ENCODE measurements at regions not wholly inside any gene's neighbourhood (a gene's known extent, or its start where the extent isn't known, plus 50 kb on each side); places are given as distances from the start of the nearest gene placed in this dataset.

DNA sequence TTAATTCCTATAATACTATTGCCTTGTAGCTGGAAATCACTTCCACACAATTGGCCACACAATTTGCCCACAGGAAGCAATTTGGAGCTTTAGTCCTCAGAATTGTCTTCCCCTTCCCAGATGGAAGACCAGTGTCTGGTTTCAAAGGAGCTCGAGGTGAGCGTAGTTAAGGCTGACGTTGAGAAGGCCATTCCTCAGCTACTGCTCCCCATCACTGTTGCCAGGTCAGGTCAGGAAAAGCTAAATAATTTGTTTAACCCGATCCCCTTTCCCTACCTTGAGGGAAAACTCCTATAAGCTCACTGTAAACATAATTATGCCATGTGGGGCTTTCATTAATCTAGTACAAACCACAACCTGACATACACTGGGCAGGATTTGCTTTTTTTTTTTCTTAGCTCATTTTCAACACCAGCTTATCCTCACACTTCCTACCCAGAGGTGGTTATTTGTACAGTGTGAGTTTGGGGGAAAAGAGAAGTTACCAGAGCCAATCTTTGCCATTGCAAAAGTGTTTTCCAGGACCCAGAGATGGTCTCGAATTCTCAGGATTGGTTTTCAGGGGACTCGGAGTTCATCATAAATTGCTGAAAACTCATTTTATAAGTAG, 242.7 kb downstream of the CLIC5 start:
- H3K4me1 Mint-ChIP-seq (ENCODE audit: unreplicated experiment) = peaks cover 10% of the 10 kb centered on the region
- H3K27ac Mint-ChIP-seq = no peak overlapping the region
- TF ChIP-seq, protein P1, sequence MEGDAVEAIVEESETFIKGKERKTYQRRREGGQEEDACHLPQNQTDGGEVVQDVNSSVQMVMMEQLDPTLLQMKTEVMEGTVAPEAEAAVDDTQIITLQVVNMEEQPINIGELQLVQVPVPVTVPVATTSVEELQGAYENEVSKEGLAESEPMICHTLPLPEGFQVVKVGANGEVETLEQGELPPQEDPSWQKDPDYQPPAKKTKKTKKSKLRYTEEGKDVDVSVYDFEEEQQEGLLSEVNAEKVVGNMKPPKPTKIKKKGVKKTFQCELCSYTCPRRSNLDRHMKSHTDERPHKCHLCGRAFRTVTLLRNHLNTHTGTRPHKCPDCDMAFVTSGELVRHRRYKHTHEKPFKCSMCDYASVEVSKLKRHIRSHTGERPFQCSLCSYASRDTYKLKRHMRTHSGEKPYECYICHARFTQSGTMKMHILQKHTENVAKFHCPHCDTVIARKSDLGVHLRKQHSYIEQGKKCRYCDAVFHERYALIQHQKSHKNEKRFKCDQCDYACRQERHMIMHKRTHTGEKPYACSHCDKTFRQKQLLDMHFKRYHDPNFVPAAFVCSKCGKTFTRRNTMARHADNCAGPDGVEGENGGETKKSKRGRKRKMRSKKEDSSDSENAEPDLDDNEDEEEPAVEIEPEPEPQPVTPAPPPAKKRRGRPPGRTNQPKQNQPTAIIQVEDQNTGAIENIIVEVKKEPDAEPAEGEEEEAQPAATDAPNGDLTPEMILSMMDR (conservative IDR thresholded peaks at IDR 0.05) = no peak
- no peak for DNase-seq (ENCODE audit: extremely low spot score, unreplicated experiment)
- H3K9me3 Mint-ChIP-seq = peaks cover 7% of the 10 kb centered on the region
- H3K4me3 Mint-ChIP-seq = no peak overlapping the region
- H3K27me3 Mint-ChIP-seq = peaks cover 22% of the 10 kb centered on the region
- H3K36me3 Mint-ChIP-seq = no peaks in the 10 kb centered on the region

DNA sequence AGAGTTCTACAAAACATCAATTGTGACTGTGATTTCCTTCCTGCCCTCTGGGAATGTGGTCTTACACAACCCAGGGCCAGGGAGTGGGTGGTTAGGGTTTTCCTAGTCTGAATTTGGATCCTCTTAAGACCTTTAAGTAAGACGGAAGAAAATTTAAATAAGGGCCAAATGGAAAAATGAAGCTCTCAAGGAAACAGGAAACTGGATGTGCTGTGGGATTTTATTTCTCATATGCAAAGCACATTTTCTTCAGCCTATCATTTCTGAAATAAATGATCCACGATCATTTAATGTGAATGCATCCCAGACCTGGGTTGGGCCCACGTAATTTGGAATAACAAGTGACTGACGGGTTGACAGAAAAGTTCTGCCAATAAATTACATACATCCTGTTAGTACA, 243.6 kb downstream of the CLIC5 start:
- H3K36me3 Mint-ChIP-seq = no peaks in the 10 kb centered on the region
- peaks cover 10% of the 10 kb centered on the region for H3K4me1 Mint-ChIP-seq (ENCODE audit: unreplicated experiment)
- H3K27ac Mint-ChIP-seq = no peak overlapping the region
- DNase-seq (ENCODE audit: extremely low spot score, unreplicated experiment) = no peak
- no peak overlapping the region for H3K4me3 Mint-ChIP-seq
- peaks cover 7% of the 10 kb centered on the region for H3K9me3 Mint-ChIP-seq
- TF ChIP-seq, protein P1 (conservative IDR thresholded peaks at IDR 0.05) = no peak
- peaks cover 21% of the 10 kb centered on the region for H3K27me3 Mint-ChIP-seq

DNA sequence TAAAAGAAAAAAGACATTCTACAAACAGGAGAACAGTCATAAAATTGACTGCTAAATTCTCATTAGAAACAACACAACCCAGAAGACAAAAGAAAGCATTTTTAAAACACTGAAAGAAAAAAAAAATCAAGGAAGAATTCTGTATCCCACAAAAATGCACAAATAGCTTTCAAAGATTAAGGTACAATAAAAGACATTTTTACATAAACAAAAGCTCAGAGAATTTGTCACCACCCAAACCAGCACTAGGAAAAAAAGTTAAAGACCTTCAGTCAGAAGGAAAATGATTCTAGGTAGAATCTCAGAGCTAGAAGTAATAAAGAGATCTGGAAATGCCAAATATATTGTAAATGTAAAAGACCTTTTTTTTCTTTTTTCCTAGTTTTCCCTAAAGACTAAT, 252.4 kb downstream of the CLIC5 start:
- Mint-ChIP-seq H3K27me3 (no peaks in the 10 kb centered on the region), H3K27ac (no peak overlapping the region), H3K36me3 (no peaks in the 10 kb centered on the region), H3K4me1 (ENCODE audit: unreplicated experiment) (no peaks in the 10 kb centered on the region), H3K4me3 (no peak overlapping the region), H3K9me3 (no peaks in the 10 kb centered on the region)
- no peak for DNase-seq (ENCODE audit: extremely low spot score, unreplicated experiment)
- TF ChIP-seq, protein P1 (conservative IDR thresholded peaks at IDR 0.05) = no peak

DNA sequence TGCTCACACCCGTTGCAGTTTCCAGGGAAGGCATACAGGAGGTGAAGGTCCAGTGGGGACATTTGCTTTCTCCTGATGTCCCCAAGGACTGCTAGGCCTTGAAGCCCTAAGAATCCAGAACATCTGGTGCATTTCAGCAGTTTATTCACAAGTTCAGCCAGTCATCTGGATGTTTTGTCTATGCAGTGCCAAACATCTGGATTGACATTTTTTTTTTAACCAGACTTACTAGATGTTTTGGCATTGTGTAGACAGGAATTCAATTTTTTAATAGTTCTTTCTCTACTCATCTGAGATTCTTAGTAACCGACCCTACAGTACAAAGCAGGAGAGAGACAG, 256.2 kb downstream of the CLIC5 start:
- TF ChIP-seq, protein P1 (conservative IDR thresholded peaks at IDR 0.05) = no peak
- peaks cover 14% of the 10 kb centered on the region for H3K27me3 Mint-ChIP-seq
- DNase-seq (ENCODE audit: extremely low spot score, unreplicated experiment) = no peak
- no peak overlapping the region for H3K4me3 Mint-ChIP-seq
- no peaks in the 10 kb centered on the region for H3K36me3 Mint-ChIP-seq
- H3K4me1 Mint-ChIP-seq (ENCODE audit: unreplicated experiment) = peaks cover 12% of the 10 kb centered on the region
- no peaks in the 10 kb centered on the region for H3K9me3 Mint-ChIP-seq
- no peak overlapping the region for H3K27ac Mint-ChIP-seq

DNA sequence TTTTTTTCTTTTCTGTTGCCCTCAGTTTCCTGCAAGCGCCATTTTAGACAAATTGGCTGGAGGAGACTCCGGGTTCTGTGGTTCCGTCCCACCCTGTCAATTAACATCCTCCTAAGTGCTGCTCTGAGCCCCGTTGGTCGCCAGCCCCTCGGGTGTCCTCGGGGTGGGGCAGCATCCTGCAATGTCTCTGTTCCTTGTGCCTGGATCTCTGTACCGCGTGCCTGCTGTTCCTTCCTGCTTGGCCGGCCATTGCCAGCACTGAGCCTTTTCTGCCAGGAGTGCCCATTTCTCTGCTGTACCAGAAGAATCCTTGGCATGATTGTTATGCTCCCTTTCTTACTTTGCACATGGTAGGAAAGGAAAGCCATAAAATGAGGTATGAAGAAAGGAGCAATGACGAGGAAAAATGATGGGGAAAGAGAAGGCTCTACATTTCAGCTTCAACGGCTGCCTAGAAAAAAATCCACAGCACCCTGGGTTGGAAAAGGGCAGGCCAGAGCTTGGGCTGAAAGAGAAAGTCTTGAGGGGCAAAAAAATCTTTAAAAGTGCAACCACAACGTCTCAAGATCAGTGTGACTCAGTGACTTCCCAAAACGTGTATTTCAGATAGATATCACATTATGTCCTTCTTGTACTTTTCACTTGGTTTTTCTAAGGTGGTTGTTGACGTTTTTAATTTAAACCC, 256.7 kb downstream of the CLIC5 start:
- TF ChIP-seq, protein P1 (conservative IDR thresholded peaks at IDR 0.05) = no peak
- H3K27ac Mint-ChIP-seq = no peak overlapping the region
- H3K4me3 Mint-ChIP-seq = no peak overlapping the region
- H3K9me3 Mint-ChIP-seq = no peaks in the 10 kb centered on the region
- peaks cover 14% of the 10 kb centered on the region for H3K27me3 Mint-ChIP-seq
- H3K36me3 Mint-ChIP-seq = no peaks in the 10 kb centered on the region
- no peak for DNase-seq (ENCODE audit: extremely low spot score, unreplicated experiment)
- peaks cover 12% of the 10 kb centered on the region for H3K4me1 Mint-ChIP-seq (ENCODE audit: unreplicated experiment)

All from type B pancreatic cell (in vitro differentiated cells).